ENCODE measurements at regions not wholly inside any gene's neighbourhood (a gene's known extent, or its start where the extent isn't known, plus 50 kb on each side); places are given as distances from the start of the nearest gene placed in this dataset.

DNA sequence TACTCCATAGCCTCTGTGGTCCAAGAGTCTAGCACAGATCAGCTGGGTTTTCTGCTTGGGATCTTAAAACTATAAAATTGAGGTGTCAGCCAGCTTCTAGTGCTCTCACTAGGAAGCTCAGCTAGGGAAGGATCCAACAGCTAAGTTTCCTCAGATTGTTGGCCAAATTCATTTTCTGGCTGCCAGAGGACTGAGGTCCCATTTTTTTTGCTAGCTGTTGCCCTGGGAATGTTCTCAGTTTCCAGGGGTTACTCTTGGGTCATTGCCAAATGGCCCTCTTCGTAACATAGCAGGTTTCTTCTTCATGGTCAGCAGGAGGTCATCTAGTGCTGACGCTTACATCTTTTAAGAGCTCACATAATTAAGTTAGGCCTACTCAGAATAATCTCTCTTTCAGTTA, 2178.2 kb downstream of the ARAP2 start:
- in situ Hi-C loops (cut with HindIII; ENCODE audit: low sequenced_read_pairs) = no loop called here
- DNase-seq (ENCODE audit: low spot score) = no peak

DNA sequence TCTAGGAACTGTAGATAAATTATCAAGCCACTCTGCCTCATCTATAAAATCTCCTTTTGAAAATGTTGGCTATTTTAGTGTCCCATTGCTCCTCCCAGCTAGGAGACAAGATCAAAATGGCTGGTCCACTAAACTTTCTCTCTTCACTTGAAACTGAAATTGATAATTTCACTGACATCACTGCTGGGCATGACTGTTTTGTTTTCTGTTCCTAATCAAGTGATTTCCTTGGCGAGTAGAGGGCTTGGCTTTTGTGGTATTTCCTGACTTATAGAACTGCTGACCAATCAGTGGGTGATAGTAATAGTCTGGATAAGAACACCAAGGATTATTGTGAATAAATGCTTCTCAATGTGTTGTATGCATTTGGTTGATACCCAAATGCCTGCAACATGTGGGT, 2152.9 kb downstream of the ARAP2 start:
- in situ Hi-C loops (cut with HindIII; ENCODE audit: low sequenced_read_pairs) = no loop called here
- no peak for DNase-seq (ENCODE audit: low spot score)

DNA sequence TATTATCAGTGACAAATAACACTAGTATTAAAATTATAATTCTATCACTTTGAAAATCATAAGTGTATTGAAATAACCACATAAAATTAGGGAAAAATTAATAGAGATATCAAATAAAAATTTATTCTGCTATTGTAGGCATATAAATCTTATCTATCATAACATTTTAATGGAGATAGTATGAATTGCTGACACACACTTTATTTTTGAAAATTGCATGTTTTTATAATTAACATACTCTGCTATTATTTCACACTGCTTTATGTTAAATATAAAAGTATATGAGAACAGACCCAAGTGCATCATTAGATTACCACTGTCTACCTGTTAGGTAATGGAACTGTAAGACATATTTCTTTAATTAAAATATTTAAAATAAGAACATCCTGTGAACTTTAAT, 2150.2 kb downstream of the ARAP2 start:
- in situ Hi-C loops (cut with HindIII; ENCODE audit: low sequenced_read_pairs) = no loop called here

DNA sequence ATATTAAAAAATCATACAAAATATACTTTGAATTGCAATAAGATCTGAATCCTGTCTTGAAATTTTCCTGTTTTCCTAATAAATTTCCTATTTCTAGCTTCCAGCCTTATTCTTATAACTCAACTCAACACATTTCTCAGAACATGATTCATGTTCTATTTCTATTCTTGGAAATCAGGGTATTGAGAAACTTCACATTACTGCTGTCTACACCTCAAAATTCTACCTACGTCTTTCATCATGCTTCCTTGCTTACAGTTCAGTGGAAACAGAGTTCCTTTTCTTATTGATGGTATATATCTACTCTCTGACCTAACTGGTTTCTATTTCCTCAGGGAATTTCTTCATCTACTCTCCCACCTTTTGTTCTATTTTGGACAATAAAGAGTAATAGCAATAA, 2139.0 kb downstream of the ARAP2 start:
- no peak for DNase-seq (ENCODE audit: low spot score)
- in situ Hi-C loops (cut with HindIII; ENCODE audit: low sequenced_read_pairs) = no loop called here

More for the DNA sequence above, 2150.2 kb downstream of the ARAP2 start:
- no peak for DNase-seq (ENCODE audit: low spot score)

DNA sequence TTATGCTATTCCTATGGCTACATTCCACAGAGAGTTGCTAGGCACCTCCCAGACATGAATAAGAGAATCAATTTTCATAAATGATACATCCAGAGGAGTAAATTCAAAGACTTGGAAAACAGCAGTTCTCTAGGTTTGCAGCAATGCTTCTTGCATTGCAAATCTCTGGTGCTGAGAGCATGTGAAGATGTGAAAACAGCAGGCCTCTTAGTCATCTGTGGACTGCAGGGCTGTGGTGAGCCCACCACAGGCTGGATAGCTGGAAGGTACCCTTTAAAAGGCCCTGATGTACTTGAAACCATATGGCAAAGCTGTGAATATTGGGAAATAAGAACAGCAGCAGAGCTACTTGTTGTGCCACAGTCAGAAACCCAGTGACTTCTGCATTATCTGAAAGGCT, 2135.9 kb downstream of the ARAP2 start:
- in situ Hi-C loops (cut with HindIII; ENCODE audit: low sequenced_read_pairs) = no loop called here
- DNase-seq (ENCODE audit: low spot score) = no peak

DNA sequence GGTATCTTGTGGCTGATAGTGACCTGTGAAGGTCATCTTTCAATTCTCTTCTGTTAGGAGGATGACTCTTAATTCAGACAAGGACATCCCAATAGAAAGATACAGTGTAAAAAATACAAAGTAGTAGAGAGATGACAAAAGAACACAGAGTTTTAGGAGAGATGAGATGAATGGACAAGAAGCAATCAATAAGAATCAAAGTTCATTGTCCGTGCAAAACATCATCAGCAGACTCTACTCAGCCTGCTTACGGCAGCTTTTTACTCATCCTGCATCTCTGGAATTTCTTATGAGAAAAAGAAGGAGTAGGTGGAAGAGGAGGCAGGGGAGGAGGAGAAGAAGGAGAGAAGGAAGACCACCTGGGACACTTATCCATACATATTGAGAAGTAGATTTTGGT, 2131.7 kb downstream of the ARAP2 start:
- in situ Hi-C loops (cut with HindIII; ENCODE audit: low sequenced_read_pairs) = no loop called here
- DNase-seq (ENCODE audit: low spot score) = no peak

DNA sequence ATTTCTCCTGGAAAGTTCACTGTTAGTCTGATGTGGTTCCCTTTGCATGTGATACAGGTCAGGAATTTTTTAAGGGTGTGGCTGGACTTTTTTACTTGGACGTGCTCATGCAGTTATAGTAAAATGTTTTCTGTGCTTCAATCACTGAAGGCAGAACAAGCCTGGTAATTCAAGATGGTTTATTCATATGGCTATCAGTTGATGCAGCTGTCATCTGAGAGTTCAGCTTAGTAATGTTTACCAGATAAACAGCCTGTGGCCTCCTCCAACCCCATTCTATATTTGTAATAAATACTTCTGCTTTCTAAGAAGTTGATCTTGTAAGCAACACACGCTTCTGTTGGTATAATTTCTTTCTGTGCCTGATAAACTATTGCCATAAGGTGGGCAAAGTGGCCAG, 2105.9 kb downstream of the ARAP2 start:
- no peak for DNase-seq (ENCODE audit: low spot score)
- in situ Hi-C loops (cut with HindIII; ENCODE audit: low sequenced_read_pairs) = no loop called here

DNA sequence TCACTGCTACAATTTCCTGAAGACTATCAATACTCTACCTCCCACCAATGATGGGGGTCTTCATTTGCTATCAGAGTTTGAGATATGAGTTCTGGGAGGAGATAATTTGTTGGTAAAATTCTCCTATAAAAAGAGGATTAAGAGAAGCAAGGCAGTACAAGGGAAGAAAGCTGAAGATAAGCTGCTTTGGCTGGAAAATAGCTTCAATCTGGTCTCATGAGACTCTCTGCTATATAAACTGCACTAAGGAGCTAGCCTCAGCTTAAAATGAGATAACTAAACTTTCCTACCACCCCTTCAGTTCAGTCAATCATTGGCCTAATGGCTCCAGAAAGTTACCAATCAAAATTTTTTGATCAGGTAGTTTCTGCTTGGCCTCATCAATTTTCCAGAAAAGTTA, 2105.0 kb downstream of the ARAP2 start:
- in situ Hi-C loops (cut with HindIII; ENCODE audit: low sequenced_read_pairs) = no loop called here
- DNase-seq (ENCODE audit: low spot score) = no peak

DNA sequence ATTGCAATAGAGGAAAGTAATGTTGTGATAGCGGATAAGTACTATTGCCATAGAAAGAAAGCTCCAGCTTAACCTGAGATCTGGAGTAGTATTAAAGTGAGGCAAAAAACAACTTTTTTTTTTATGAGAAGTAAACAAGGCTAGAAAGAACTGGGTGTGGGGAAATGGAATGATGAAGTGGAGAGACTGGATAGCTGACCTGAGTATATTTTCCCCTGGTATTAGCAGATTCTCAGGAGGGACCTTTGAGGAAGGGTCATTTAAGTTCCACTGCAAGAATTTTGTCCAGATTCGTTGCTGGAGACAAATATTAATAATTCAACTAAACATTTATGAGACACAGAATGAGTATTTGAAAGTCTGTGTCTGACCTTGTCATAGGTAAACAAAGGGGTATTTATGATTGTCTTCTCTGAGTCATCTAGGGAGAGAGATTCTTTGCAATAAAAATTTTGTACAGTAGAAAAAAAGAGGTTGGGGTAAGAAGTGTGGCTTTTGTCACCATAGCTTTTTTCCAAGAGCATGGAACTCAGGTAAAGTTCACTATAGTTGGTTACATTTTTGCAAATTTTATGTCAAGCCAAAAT, 2095.9 kb downstream of the ARAP2 start:
- no peak for DNase-seq (ENCODE audit: low spot score)
- in situ Hi-C loops (cut with HindIII; ENCODE audit: low sequenced_read_pairs) = no loop called here

DNA sequence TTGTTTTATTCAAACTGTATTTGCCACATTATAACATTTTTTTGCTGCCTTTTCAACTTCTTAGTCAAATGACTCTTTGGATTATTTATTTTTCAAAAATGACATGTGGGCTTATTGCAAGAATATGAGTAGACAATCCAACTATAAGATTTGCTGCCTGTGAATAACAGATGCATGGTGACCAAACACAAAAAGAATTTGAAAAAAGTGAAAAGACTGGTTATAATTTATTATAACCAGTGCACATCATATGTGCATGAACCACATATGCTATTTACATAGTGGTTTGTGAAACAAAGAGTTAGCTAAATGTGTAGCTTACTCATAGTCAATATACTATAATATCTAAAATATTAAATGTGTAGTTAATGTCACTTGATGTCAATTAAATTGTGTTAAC, 2086.8 kb downstream of the ARAP2 start:
- DNase-seq (ENCODE audit: low spot score) = no peak
- in situ Hi-C loops (cut with HindIII; ENCODE audit: low sequenced_read_pairs) = no loop called here

DNA sequence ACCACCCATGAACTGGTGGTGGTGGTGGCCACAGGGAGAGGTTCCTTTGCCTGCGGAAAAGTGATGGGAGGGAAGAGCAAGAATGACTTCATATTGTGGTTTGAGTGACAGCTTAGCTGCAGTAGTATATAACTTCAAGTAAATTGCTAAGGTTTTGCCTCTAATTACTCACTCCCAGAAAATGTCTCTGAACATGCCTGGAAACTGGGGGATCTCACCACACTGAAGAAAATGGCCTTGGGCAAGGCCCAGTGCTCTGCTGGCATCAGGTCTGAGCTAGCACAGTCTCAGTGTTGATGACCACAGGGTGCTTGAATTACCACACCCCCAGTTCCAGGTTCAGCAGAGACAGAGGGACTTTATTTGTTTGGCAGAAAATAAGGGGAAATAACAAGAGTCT, 2085.4 kb downstream of the ARAP2 start:
- in situ Hi-C loops (cut with HindIII; ENCODE audit: low sequenced_read_pairs) = no loop called here

DNA sequence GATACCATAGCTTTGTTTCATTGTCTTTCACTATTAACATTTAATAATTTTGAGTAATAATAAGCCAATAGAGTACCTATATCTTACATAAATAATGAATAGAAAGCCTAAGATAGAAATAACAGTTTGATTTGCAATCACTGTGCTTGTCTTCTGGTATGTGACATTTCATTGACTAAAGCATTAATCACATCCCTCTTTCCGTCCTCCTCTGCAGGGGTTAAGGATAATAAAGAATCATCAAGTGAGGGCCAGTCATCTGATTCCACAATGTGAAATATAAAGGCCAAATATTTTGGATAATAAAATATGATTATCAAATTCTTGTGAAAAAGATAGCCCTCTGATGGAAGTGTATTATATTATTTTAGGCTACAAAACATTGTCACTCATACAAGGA, 2073.4 kb downstream of the ARAP2 start:
- DNase-seq (ENCODE audit: low spot score) = no peak
- in situ Hi-C loops (cut with HindIII; ENCODE audit: low sequenced_read_pairs) = no loop called here

More for the DNA sequence above, 2085.4 kb downstream of the ARAP2 start:
- no peak for DNase-seq (ENCODE audit: low spot score)

DNA sequence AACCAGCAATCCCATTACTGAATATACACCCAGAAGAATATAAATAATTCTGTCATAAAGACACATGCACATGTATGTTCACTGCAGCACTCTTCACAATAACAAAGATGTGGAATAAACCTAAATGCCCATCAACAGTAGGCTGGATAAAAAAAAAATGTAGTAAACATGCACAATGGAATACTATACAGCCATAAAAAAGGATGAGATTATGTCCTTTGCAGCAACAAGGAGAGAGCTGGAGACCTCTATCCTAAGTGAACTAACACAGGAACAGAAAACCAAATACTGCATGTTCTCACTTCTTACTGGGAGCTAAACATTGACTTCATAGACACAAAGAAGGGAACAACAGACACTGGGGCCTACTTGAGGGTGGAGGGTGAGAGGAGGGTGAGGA, 2067.7 kb downstream of the ARAP2 start:
- DNase-seq (ENCODE audit: low spot score) = no peak
- in situ Hi-C loops (cut with HindIII; ENCODE audit: low sequenced_read_pairs) = no loop called here

DNA sequence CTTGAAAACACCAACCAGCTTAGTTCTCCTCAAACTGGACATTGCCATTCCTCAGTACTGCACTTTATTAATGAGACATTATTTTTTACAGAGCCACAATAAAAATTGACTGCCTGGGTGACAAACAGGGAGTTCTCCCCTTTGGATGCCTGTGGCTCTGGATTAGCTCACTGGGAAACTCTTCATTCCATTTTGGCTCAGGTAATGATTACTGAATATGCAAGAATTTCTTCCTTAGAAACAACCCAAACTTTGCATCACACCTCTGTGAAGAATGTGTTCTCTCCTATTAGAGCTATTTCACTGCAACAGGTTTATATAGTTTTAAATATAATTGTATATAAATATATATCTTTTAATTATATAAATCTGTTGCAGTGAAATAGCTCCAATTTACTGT, 2065.8 kb downstream of the ARAP2 start:
- in situ Hi-C loops (cut with HindIII; ENCODE audit: low sequenced_read_pairs) = no loop called here
- no peak for DNase-seq (ENCODE audit: low spot score)

DNA sequence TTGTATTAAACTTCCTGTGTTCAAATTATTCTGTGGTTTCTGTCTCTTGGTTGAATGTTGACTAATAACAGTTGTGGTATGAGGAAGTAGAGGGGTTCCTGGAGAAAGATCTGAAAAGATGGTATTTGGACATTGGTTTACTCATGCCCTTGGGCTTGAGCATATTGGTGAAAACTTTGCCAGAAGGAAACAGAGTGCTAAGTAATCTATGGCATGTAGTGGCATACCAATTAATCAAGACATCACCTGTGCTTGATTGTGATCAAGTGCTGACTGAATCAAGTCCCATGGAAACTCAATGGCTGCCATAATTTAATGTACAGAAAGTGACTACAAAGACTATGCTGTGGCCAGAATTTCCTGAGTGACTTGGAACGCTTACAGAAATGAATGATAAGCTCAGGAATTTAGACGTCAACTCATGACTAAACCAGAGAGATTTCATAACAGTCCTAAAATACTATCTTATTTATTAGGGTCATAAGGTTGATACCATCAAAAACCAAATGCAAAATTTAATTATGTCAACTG, 2062.9 kb downstream of the ARAP2 start:
- in situ Hi-C loops (cut with HindIII; ENCODE audit: low sequenced_read_pairs) = no loop called here

DNA sequence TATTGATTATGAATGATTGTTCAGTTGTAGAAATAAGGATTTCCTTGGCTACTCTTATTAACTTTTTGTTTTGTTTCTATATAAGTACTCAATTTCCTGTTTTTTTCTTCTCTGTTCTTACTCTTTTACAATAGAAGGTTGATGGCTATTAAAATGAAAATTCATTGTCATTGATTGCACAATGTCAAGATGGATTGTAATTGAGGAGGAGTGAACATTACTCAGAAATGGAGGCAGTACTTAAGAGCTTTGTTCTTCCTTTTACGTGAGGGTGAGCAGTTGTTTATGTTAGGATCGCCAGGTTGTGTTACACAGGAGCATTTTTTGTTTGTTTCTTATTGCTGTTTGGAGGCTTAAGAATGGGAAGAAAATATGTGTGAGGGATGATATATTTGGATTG, 2062.4 kb downstream of the ARAP2 start:
- DNase-seq (ENCODE audit: low spot score) = no peak
- in situ Hi-C loops (cut with HindIII; ENCODE audit: low sequenced_read_pairs) = no loop called here

More for the DNA sequence above, 2062.9 kb downstream of the ARAP2 start:
- DNase-seq (ENCODE audit: low spot score) = no peak

DNA sequence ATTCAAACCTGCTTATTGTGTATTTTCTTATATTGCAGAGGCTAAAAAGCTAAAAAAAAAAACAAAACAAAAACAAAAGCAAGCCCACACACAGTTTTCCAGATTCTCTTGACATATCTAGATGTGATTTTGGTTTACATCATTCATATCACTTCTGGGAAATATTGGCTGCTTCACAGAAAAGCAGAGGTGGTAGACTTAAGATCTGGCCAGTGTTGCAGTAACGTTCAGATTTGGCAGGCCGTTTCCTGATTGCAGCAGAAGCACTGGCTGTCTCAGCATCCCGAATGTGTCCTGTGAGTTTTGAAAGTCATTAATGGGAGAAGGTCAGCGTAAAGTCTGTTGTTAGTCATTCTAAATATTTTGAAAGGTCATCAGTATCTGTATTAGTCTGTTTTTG, 2062.0 kb downstream of the ARAP2 start:
- in situ Hi-C loops (cut with HindIII; ENCODE audit: low sequenced_read_pairs) = no loop called here
- DNase-seq (ENCODE audit: low spot score) = no peak

DNA sequence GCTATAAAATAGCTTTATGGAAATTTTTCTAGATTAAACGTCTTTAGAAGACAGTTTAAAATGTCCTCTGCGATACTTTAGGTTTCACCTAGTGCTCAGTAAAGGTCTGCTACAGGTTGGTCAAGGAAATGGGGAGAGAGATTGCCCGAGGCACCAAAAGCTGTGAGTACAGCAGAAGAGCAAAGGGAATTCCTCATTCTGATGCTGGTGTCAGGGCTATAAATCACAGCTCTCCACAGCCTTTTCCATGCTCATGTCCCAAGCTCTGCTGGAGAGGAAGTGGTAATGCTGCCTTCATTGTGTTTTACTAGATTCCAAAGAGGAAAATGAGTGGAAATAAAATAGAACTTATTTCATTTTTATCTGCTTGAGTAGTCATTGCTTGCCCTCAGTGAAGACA, 2060.4 kb downstream of the ARAP2 start:
- no peak for DNase-seq (ENCODE audit: low spot score)
- in situ Hi-C loops (cut with HindIII; ENCODE audit: low sequenced_read_pairs) = no loop called here

DNA sequence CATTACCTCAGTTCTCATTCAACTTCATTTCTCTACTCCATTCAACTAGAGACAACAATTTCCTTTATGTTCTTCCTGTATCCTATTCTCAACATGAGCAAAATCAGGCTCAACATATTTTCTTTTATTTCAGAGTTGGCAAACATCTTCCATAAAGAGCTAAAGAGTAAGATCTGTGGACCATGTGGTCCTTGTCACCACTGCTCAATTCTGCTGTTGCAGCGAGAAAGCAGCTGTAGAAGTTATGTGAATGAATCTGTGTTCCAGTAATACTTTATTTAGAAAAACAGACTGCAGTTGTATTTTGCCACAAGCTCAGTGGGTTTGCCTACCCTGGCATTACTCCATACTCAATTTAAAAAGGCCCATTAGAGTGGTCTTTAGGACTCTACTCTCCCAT, 2057.3 kb downstream of the ARAP2 start:
- DNase-seq (ENCODE audit: low spot score) = no peak
- in situ Hi-C loops (cut with HindIII; ENCODE audit: low sequenced_read_pairs) = no loop called here

DNA sequence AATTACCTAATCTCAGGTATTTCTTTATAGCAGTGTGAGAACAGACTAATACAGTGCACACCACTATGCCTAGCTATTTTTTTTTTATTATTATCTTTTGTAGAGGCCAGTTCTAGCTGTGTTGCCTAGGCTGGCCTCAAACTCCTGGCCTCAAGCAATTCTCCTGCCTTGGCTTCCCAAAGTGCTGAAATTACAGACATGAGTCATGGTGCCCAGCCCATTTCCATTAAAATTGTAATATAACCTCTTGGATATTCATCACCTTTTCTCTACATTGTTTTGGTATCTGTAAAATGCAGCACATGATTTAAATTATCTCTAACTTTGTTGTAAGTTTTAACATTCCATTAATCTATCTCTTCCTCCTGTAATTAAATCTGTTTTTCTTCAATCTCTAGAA, 2052.9 kb downstream of the ARAP2 start:
- DNase-seq (ENCODE audit: low spot score) = no peak
- in situ Hi-C loops (cut with HindIII; ENCODE audit: low sequenced_read_pairs) = no loop called here

DNA sequence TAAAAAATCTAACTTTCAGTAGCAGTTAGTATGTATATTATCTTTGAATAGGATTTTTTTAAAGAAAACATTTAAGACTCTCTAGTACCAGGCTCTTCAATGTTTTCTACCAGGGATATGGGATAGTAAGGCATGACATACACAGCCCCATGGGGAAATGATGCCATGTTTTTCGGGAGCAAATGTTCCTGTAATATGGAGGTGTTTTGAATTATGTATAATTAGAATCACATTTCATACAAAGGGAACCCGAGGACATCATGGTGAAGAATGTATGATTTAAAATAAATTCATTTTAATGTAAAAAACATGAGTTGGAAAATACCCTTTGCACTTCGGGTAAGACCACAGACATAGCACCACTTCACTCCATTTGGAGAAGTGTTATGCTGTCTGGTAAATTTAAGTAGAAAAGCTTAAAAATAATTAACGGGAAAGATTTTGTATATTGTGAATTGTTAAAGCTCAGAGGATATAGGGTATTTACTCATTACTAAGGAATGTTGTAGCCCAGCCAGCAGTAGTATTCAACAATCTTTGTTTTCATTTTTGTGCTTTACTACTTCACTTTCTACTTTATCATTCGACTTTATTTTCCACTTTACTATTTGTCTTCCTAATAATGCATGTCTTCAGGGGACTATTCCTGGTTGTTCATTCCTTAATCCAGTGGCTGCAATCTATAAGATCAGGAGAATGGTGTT, 2050.7 kb downstream of the ARAP2 start:
- DNase-seq (ENCODE audit: low spot score) = no peak
- in situ Hi-C loops (cut with HindIII; ENCODE audit: low sequenced_read_pairs) = no loop called here

Data from G401 (cell line).